ENCODE measurements at regions not wholly inside any gene's neighbourhood (a gene's known extent, or its start where the extent isn't known, plus 50 kb on each side); places are given as distances from the start of the nearest gene placed in this dataset.

GRCh38 chr2:133740500-133740899 is 172.2 kb upstream of the NCKAP5 start (continued):
- TF ChIP-seq SP1 (IDR thresholded peaks at IDR 0.05; ENCODE audit: low read depth) = no peak

- ATAC-seq (no peak), DNase-seq (ENCODE audit: low read depth, low spot score) (no peak)
- TF ChIP-seq MAX (IDR thresholded peaks at IDR 0.05) (no peak), ZFX (IDR thresholded peaks at IDR 0.05) (no peak)
- H3K27ac ChIP-seq (ENCODE audit: low read depth, low read length) = no peak overlapping the region
- no peak overlapping the region for H3K4me2 ChIP-seq (ENCODE audit: low read length)
- CTCF ChIA-PET = no interaction called here
- H2AFZ ChIP-seq (ENCODE audit: low read depth, low read length, poor library complexity, severe bottlenecking) = no peak overlapping the region
- no peaks in the 10 kb centered on the region for H3K79me2 ChIP-seq (ENCODE audit: insufficient read depth, low read length)
- no peak overlapping the region for H3K4me3 ChIP-seq (replicated peaks in 1 of 2; ENCODE audit: low read depth in 1 of 2, low read length in 2 of 2)
- RAD21 ChIA-PET (ENCODE audit: low non-redundant PET in 1 of 2, low total read pairs in 2 of 2, uncharacterized antibody in 2 of 2, unreplicated experiment in 2 of 2) = no interaction called here
- no TSS peak for BruUV-seq (replicated peaks)
- H3K4me1 ChIP-seq (ENCODE audit: control insufficient read depth in 1 of 2, insufficient read depth in 2 of 2, low read length in 2 of 2) = no peaks in the 10 kb centered on the region
- intact Hi-C loops (cut with micrococcal nuclease) = no loop called here
- no peaks in the 10 kb centered on the region for H4K20me1 ChIP-seq (ENCODE audit: insufficient read depth)
- no peaks in the 10 kb centered on the region for H3K9me2 ChIP-seq (ENCODE audit: insufficient read depth)
- no peaks in the 10 kb centered on the region for H3K36me3 ChIP-seq (ENCODE audit: control insufficient read depth in 1 of 2, insufficient read depth in 2 of 2, low read length in 2 of 2)
- no peaks in the 10 kb centered on the region for H3K27me3 ChIP-seq (ENCODE audit: insufficient read depth, low read length)
- no peaks in the 10 kb centered on the region for H3K9me3 ChIP-seq (ENCODE audit: control insufficient read depth in 1 of 2, insufficient read depth in 1 of 2, low read depth in 1 of 2, low read length in 2 of 2)
- POLR2A ChIA-PET = no interaction called here
- no peak overlapping the region for H3K9ac ChIP-seq (ENCODE audit: low read length)
These were observed 179.9 kb upstream of the NCKAP5 start for GRCh38 chr2:133748007-133748700.

- ChIA-PET RAD21 (ENCODE audit: low non-redundant PET in 1 of 2, low total read pairs in 2 of 2, uncharacterized antibody in 2 of 2, unreplicated experiment in 2 of 2) (no interaction called here), POLR2A (no interaction called here), CTCF (no interaction called here)
- H3K36me3 ChIP-seq (ENCODE audit: control insufficient read depth in 1 of 2, insufficient read depth in 2 of 2, low read length in 2 of 2) = no peaks in the 10 kb centered on the region
- no peaks in the 10 kb centered on the region for H3K79me2 ChIP-seq (ENCODE audit: insufficient read depth, low read length)
- no peak overlapping the region for H3K27ac ChIP-seq (ENCODE audit: low read depth, low read length)
- no peak for TF ChIP-seq REST (IDR thresholded peaks at IDR 0.05; ENCODE audit: low read depth)
- TF ChIP-seq ZFX (IDR thresholded peaks at IDR 0.05) = no peak
- TF ChIP-seq CTCF (IDR thresholded peaks at IDR 0.05 in 2 of 3, conservative IDR thresholded peaks at IDR 0.05 in 1 of 3; ENCODE audit: borderline replicate concordance in 1 of 3, insufficient read depth in 1 of 3, low read depth in 2 of 3, low read length in 2 of 3) = no peak
- TF ChIP-seq EZH2 (IDR thresholded peaks at IDR 0.05) = no peak
- intact Hi-C loops (cut with micrococcal nuclease) = no loop called here
- ATAC-seq (no peak), DNase-seq (ENCODE audit: low read depth, low spot score) (no peak)
- H3K9ac ChIP-seq (ENCODE audit: low read length) = no peak overlapping the region
- H3K9me3 ChIP-seq (ENCODE audit: control insufficient read depth in 1 of 2, insufficient read depth in 1 of 2, low read depth in 1 of 2, low read length in 2 of 2) = no peaks in the 10 kb centered on the region
- H3K4me1 ChIP-seq (ENCODE audit: control insufficient read depth in 1 of 2, insufficient read depth in 2 of 2, low read length in 2 of 2) = no peaks in the 10 kb centered on the region
- no peak overlapping the region for H3K4me3 ChIP-seq (replicated peaks in 1 of 2; ENCODE audit: low read depth in 1 of 2, low read length in 2 of 2)
- H2AFZ ChIP-seq (ENCODE audit: low read depth, low read length, poor library complexity, severe bottlenecking) = no peak overlapping the region
- no peaks in the 10 kb centered on the region for H3K9me2 ChIP-seq (ENCODE audit: insufficient read depth)
- H3K27me3 ChIP-seq (ENCODE audit: insufficient read depth, low read length) = no peaks in the 10 kb centered on the region
- H4K20me1 ChIP-seq (ENCODE audit: insufficient read depth) = no peaks in the 10 kb centered on the region
- BruUV-seq (replicated peaks) = no TSS peak
- no peak overlapping the region for H3K4me2 ChIP-seq (ENCODE audit: low read length)
These were observed 185.4 kb upstream of the NCKAP5 start for GRCh38 chr2:133753665-133754064.
